HepG2 (cell line): ENCODE measurements at regions not wholly inside any gene's neighbourhood (a gene's known extent, or its start where the extent isn't known, plus 50 kb on each side); places are given as distances from the start of the nearest gene placed in this dataset.

ENCODE experiments used
- ATAC-seq: fragments of 200-7000 bp; cut with Tn5 transposase; 3 replicates; pipeline ENCODE4 v1.9.1; 2020; ENCODE audit warnings: mild to moderate bottlenecking, moderate library complexity
- BruUV-seq: library from RNA; stranded (reverse); fragments of 400-500 nt; replicated peaks from 2 replicates; lab custom pipeline; 2021; lab: Mats Ljungman, UMichigan
- CTCF ChIA-PET: fragments of 300-600 bp; formaldehyde crosslinking; extraction: SDS; loops from one replicate; lab custom pipeline; 2021; ENCODE audit warnings: low total read pairs, inconsistent platforms, low intra/inter-chr PET ratio; lab: Yijun Ruan, JAX
- POLR2A ChIA-PET: fragments of 350-600 bp; sonication (Branson Sonifier 250); formaldehyde crosslinking; loops from one replicate; lab custom pipeline; 2020; ENCODE audit warnings: antibody characterized with exemption, inconsistent platforms; lab: Yijun Ruan, JAX
- DNase-seq: peaks from one replicate; pipeline ENCODE4 v3.0.0-alpha.2; 2015; ENCODE audit warnings: low spot score
- FAIRE-seq: peaks from 3 replicates; lab custom pipeline; 2011; peaks lifted over from hg19 to GRCh38; lab: Jason Lieb, UNC
- H2AFZ ChIP-seq: one replicate; pipeline ENCODE4 v1.6.1; 2011; ENCODE audit warnings: low read length, inconsistent platforms
- H3K27ac ChIP-seq: fragments of 300-600 bp; 3 replicates; pipeline ENCODE4 v1.8.0; 2011; ENCODE audit warnings: mixed run types, mild to moderate bottlenecking, mixed read lengths, low read length, inconsistent platforms; ENCODE audit not compliant: insufficient read depth; ENCODE audit errors: extremely low read length
- H3K27me3 ChIP-seq, 2 experiments: fragments of 200-600 bp in 1 of 2; 2 replicates in 1 of 2; 3 replicates in 1 of 2; pipeline versions ENCODE4 v1.6.0 to v1.8.0; 2011; ENCODE audit warnings: low read length in 2 of 2, mild to moderate bottlenecking in 2 of 2, moderate library complexity in 2 of 2, inconsistent platforms in 1 of 2; ENCODE audit not compliant: insufficient read depth in 2 of 2, control insufficient read depth in 1 of 2
- H3K36me3 ChIP-seq, 2 experiments: fragments of 200-600 bp in 1 of 2; replicated peaks in 1 of 2; 2 replicates in 1 of 2; 3 replicates in 1 of 2; pipeline versions ENCODE4 v1.5.1 to v1.8.0; 2011; ENCODE audit warnings: low read length in 2 of 2, inconsistent platforms in 1 of 2; ENCODE audit not compliant: insufficient read depth in 2 of 2, control insufficient read depth in 1 of 2
- H3K4me1 ChIP-seq: 2 replicates; pipeline ENCODE4 v1.5.1; 2012; ENCODE audit warnings: low read length, inconsistent platforms; ENCODE audit not compliant: insufficient read depth
- H3K4me2 ChIP-seq: 2 replicates; pipeline ENCODE4 v1.6.0; 2011; ENCODE audit warnings: low read depth, low read length, inconsistent platforms
- H3K4me3 ChIP-seq, 3 experiments: fragments of 200-600 bp in 1 of 3; sonication (generic), shearing (Covaris generic) in 1 of 3; replicated peaks in 1 of 3; 2 replicates each; pipeline ENCODE4 v1.5.1; 2011 to 2016; ENCODE audit warnings: low read length in 3 of 3, inconsistent platforms in 2 of 3, low read depth in 2 of 3, mild to moderate bottlenecking in 2 of 3, control low read depth in 1 of 3, mixed read lengths in 1 of 3; ENCODE audit not compliant: insufficient read depth in 1 of 3
- H3K79me2 ChIP-seq: one replicate; pipeline ENCODE4 v1.6.1; 2011; ENCODE audit warnings: low read length, inconsistent platforms; ENCODE audit not compliant: insufficient read depth
- H3K9ac ChIP-seq: 2 replicates; pipeline ENCODE4 v1.6.0; 2011; ENCODE audit warnings: mild to moderate bottlenecking, low read depth, low read length, inconsistent platforms; ENCODE audit not compliant: insufficient read depth
- H3K9me3 ChIP-seq: 2 replicates; pipeline ENCODE4 v1.5.1; 2012; ENCODE audit warnings: mild to moderate bottlenecking, low read length
- H4K20me1 ChIP-seq: 2 replicates; pipeline ENCODE4 v1.6.0; 2011; ENCODE audit warnings: inconsistent platforms, mild to moderate bottlenecking, low read length, moderate library complexity; ENCODE audit not compliant: insufficient read depth
- IRF1 ChIP-seq: sonication (generic); formaldehyde crosslinking; IDR thresholded peaks from 2 replicates; pipeline ENCODE4 v1.4.0; 2020; ENCODE audit warnings: low read depth, mild to moderate bottlenecking, missing genetic modification reagents
- MTA3 ChIP-seq: sonication (generic); formaldehyde crosslinking; IDR thresholded peaks from 2 replicates; pipeline ENCODE4 v1.4.0; 2020; ENCODE audit warnings: missing genetic modification reagents
- PHF5A ChIP-seq: IDR thresholded peaks from one replicate; pipeline ENCODE4 v1.6.1; 2018; ENCODE audit warnings: low read depth, missing genetic modification reagents; ENCODE audit not compliant: unreplicated experiment
- SATB2 ChIP-seq: sonication (generic); formaldehyde crosslinking; IDR thresholded peaks from 2 replicates; pipeline ENCODE4 v1.5.0; 2020; ENCODE audit warnings: missing genetic modification reagents
- SNRNP70 ChIP-seq: fragments of 200-400 bp; formaldehyde crosslinking; IDR thresholded peaks from 2 replicates; pipeline ENCODE4 v1.6.1; 2017; ENCODE audit warnings: mild to moderate bottlenecking, low read depth, low read length, moderate library complexity
- ZNF263 ChIP-seq: sonication (generic); formaldehyde crosslinking; IDR thresholded peaks from 2 replicates; pipeline ENCODE4 v1.4.0; 2020; ENCODE audit warnings: missing genetic modification reagents
- WGBS: methylation state at CpG from one replicate; pipeline ENCODE4 v1.1.6; 2017; ENCODE audit warnings: low lambda C conversion rate; 5-methylcytosine and 5-hydroxymethylcytosine counted together
- in situ Hi-C: cut with HindIII; loops from 2 replicates; pipeline ENCODE4 v1.10.0; 2017; ENCODE audit warnings: low pct_unique_long_range_greater_than_20kb; ENCODE audit not compliant: extremely low pct_ligation_motif_present
- intact Hi-C: fragments of 100-400 bp; cut with micrococcal nuclease; formaldehyde crosslinking; loops from one replicate; pipeline ENCODE4 v1.10.0; 2022; ENCODE audit not compliant: unreplicated experiment

GRCh38 chr12:125493704-125494308 is 428.6 kb downstream of the AACS start:
- ATAC-seq, result no peak
- no peak for FAIRE-seq
- Histone ChIP-seq H3K79me2 (no peaks in the 10 kb centered on the region), H3K27me3 (no peaks in the 10 kb centered on the region), H4K20me1 (no peaks in the 10 kb centered on the region), H3K4me1 (no peaks in the 10 kb centered on the region), H3K27ac (no peak overlapping the region), H3K9me3 (no peaks in the 10 kb centered on the region), H3K36me3 (no peaks in the 10 kb centered on the region), H3K4me3 (no peak overlapping the region), H3K4me2 (no peak overlapping the region), H3K9ac (no peak overlapping the region), H2AFZ (no peak overlapping the region)
- ChIA-PET POLR2A (no interaction called here), CTCF (no interaction called here)
- DNase-seq, result no peak
- in situ Hi-C loops, result no loop called here
- 43% methylated on average over 13 of the region's 14 CpGs for WGBS
- intact Hi-C loops, result no loop called here
- no peak for TF ChIP-seq IRF1
- TF ChIP-seq ZNF263 (CRISPR knock-in tag), result peak; percentile 47; the same call in 1 of the 2 replicates
- no TSS peak for BruUV-seq

DNA sequence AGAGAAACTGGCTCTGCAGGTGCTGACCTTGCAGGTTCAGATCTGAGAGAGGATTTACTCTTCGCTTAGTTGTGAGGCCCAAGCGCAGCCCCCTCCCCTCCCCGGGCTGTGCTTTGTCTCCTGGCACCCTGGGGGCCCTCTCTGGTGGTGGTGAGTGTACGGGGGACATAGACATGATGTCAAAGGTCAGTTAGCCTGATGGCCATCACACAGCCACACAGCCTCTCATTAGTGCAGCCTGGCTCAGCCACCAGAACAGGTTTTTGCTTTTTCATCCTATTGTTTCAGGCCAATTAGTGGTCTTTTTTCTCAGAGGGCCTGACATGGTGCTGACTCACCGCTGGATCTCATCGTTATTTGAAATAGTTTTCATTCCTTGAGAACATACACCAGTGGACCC is 437.9 kb downstream of the AACS start:
- Histone ChIP-seq H2AFZ (no peak overlapping the region), H3K27ac (no peak overlapping the region), H3K36me3 (no peaks in the 10 kb centered on the region), H3K4me1 (no peaks in the 10 kb centered on the region), H3K79me2 (no peaks in the 10 kb centered on the region), H3K27me3 (no peaks in the 10 kb centered on the region), H3K9ac (no peak overlapping the region), H3K4me3 (no peak overlapping the region), H4K20me1 (no peaks in the 10 kb centered on the region), H3K9me3 (no peaks in the 10 kb centered on the region), H3K4me2 (no peak overlapping the region)
- ATAC-seq (no peak), FAIRE-seq (no peak), DNase-seq (no peak)
- in situ Hi-C loops, result no loop called here
- ChIA-PET CTCF (no interaction called here), POLR2A (no interaction called here)
- no peak for TF ChIP-seq SNRNP70
- no peak for TF ChIP-seq PHF5A (CRISPR knock-in tag)
- no peak for TF ChIP-seq SATB2 (CRISPR knock-in tag)
- TF ChIP-seq MTA3 (CRISPR knock-in tag), result no peak
- intact Hi-C loops, result no loop called here
- no TSS peak for BruUV-seq
- 17% methylated on average over 2 of the region's 6 CpGs for WGBS
